A673 (cell line): ENCODE measurements at regions not wholly inside any gene's neighbourhood (a gene's known extent, or its start where the extent isn't known, plus 50 kb on each side); places are given as distances from the start of the nearest gene placed in this dataset.

Source experiments
- CTCF ChIP-seq: fragments of 300-800, 200-600 bp; sonication (generic); conservative IDR thresholded peaks from 2 replicates; pipeline ENCODE4 v1.5.1; 2017; ENCODE audit warnings: low read depth, mild to moderate bottlenecking, antibody characterized with exemption, low read length, moderate library complexity, mixed read lengths
- EZH2 ChIP-seq: fragments of 200-600 bp; sonication (generic); IDR thresholded peaks from 2 replicates; pipeline ENCODE4 v1.6.1; 2017; ENCODE audit warnings: borderline replicate concordance, low read depth, mild to moderate bottlenecking, mixed read lengths, antibody characterized with exemption, low read length; ENCODE audit not compliant: poor library complexity, severe bottlenecking

- TF ChIP-seq EZH2, result no peak
- no peak for TF ChIP-seq CTCF
Observed at GRCh38 chr1:185537596-185537995, 196.6 kb upstream of the HMCN1 start.
